CD8-positive, alpha-beta memory T cell (primary cell): ENCODE measurements at regions not wholly inside any gene's neighbourhood (a gene's known extent, or its start where the extent isn't known, plus 50 kb on each side); places are given as distances from the start of the nearest gene placed in this dataset.

ENCODE experiments used
- CTCF ChIA-PET: fragments of 350-600 bp; sonication (Branson Sonifier 250); formaldehyde crosslinking; loops from one replicate; lab custom pipeline; 2021; ENCODE audit warnings: antibody characterized with exemption; lab: Charles Lee
- POLR2A ChIA-PET: fragments of 350-600 bp; sonication (Branson Sonifier 250); formaldehyde crosslinking; loops from one replicate; lab custom pipeline; 2021; ENCODE audit warnings: antibody characterized with exemption; lab: Charles Lee
- DNase-seq, 5 donors: peaks; one replicate each; pipeline versions ENCODE4 v3.0.0 to v3.0.0-alpha.2; 2020 to 2022; ENCODE audit warnings: mixed read lengths in 1 of 5
- H3K27ac ChIP-seq: one replicate; pipeline ENCODE4 v1.7.0; 2013; ENCODE audit warnings: low read depth, mild to moderate bottlenecking, low read length, moderate library complexity
- H3K27me3 ChIP-seq: 2 replicates; pipeline ENCODE4 v1.7.0; 2013; ENCODE audit warnings: low read length, mild to moderate bottlenecking; ENCODE audit not compliant: insufficient read depth, poor library complexity, severe bottlenecking
- H3K36me3 ChIP-seq: 2 replicates; pipeline ENCODE4 v1.7.0; 2013; ENCODE audit warnings: mild to moderate bottlenecking, low read length, moderate library complexity; ENCODE audit not compliant: insufficient read depth
- H3K4me1 ChIP-seq: 2 replicates; pipeline ENCODE4 v1.7.0; 2013; ENCODE audit warnings: mild to moderate bottlenecking, low read length, moderate library complexity; ENCODE audit not compliant: insufficient read depth
- H3K4me3 ChIP-seq: 2 replicates; pipeline ENCODE4 v1.7.0; 2013; ENCODE audit warnings: mild to moderate bottlenecking, low read length
- H3K9me3 ChIP-seq: 2 replicates; pipeline ENCODE4 v1.7.0; 2013; ENCODE audit warnings: mild to moderate bottlenecking, low read length
- H3K27ac Mint-ChIP-seq, 8 donors: one replicate each; pipeline ENCODE4 v1.8.0; 2020 to 2021; ENCODE audit warnings: mixed read lengths in 8 of 8, mild to moderate bottlenecking in 6 of 8, inconsistent platforms in 3 of 8, moderate library complexity in 3 of 8
- H3K27me3 Mint-ChIP-seq, 2 donors: one replicate each; pipeline ENCODE4 v1.8.0; 2020 to 2021; ENCODE audit warnings: mixed read lengths in 2 of 2, mild to moderate bottlenecking in 1 of 2, moderate library complexity in 1 of 2
- H3K36me3 Mint-ChIP-seq, 3 donors: one replicate each; pipeline ENCODE4 v1.8.0; 2020 to 2021; ENCODE audit warnings: mixed read lengths in 3 of 3, inconsistent platforms in 1 of 3, mild to moderate bottlenecking in 1 of 3
- H3K4me1 Mint-ChIP-seq, 3 donors: one replicate each; pipeline ENCODE4 v1.8.0; 2020 to 2021; ENCODE audit warnings: mixed read lengths in 3 of 3, inconsistent platforms in 1 of 3, mild to moderate bottlenecking in 1 of 3
- H3K4me3 Mint-ChIP-seq, 7 donors: one replicate each; pipeline ENCODE4 v1.8.0; 2020 to 2021; ENCODE audit warnings: mixed read lengths in 7 of 7, mild to moderate bottlenecking in 6 of 7, moderate library complexity in 4 of 7, inconsistent platforms in 2 of 7
- H3K9me3 Mint-ChIP-seq, 5 donors: one replicate each; pipeline ENCODE4 v1.8.0; 2020 to 2022; ENCODE audit warnings: mixed read lengths in 5 of 5, mild to moderate bottlenecking in 3 of 5, moderate library complexity in 2 of 5, inconsistent platforms in 1 of 5

- DNase-seq, result no peak
Measured at GRCh38 chr20:23178806-23179205, 92.7 kb upstream of the CD93 start.

GRCh38 chr20:23174821-23175220, 88.7 kb upstream of the CD93 start:
- no peak overlapping the region for H3K27ac ChIP-seq
- Mint-ChIP-seq H3K36me3 (no peaks in the 10 kb centered on the region), H3K27me3 (peaks cover under 1 to 23% of the 10 kb centered on the region in 2 donors), H3K4me1 (no peaks in the 10 kb centered on the region), H3K9me3 (peaks cover 0 to 2% (median 0%) of the 10 kb centered on the region in 5 donors), H3K4me3 (no peak overlapping the region), H3K27ac (no peak overlapping the region)
- no peak overlapping the region for H3K4me3 ChIP-seq
- ChIA-PET POLR2A (no interaction called here), CTCF (no interaction called here)
- no peaks in the 10 kb centered on the region for H3K36me3 ChIP-seq
- no peaks in the 10 kb centered on the region for H3K4me1 ChIP-seq
- no peak for DNase-seq
- H3K27me3 ChIP-seq, result no peaks in the 10 kb centered on the region
- H3K9me3 ChIP-seq, result no peaks in the 10 kb centered on the region

More at GRCh38 chr20:23178806-23179205, 92.7 kb upstream of the CD93 start:
- Histone ChIP-seq H3K27me3 (no peaks in the 10 kb centered on the region), H3K27ac (no peak overlapping the region), H3K4me3 (no peak overlapping the region), H3K9me3 (no peaks in the 10 kb centered on the region), H3K36me3 (no peaks in the 10 kb centered on the region), H3K4me1 (no peaks in the 10 kb centered on the region)
- H3K9me3 Mint-ChIP-seq, result peaks cover 0 to 3% (median 2%) of the 10 kb centered on the region in 5 donors
- peaks cover 1 to 23% of the 10 kb centered on the region in 2 donors for H3K27me3 Mint-ChIP-seq
- H3K4me3 Mint-ChIP-seq, result no peak overlapping the region
- no peaks in the 10 kb centered on the region for H3K4me1 Mint-ChIP-seq
- ChIA-PET POLR2A (no interaction called here), CTCF (no interaction called here)
- peak overlapping the region in 1 of 8 donors; percentile 80 for H3K27ac Mint-ChIP-seq
- no peaks in the 10 kb centered on the region for H3K36me3 Mint-ChIP-seq

- H3K27ac ChIP-seq, result no peak overlapping the region
- H3K27me3 ChIP-seq, result no peaks in the 10 kb centered on the region
- POLR2A ChIA-PET, result no interaction called here
- no peak overlapping the region for H3K4me3 ChIP-seq
- Mint-ChIP-seq H3K27ac (no peak overlapping the region), H3K9me3 (peaks cover 0 to 1% (median 0%) of the 10 kb centered on the region in 5 donors), H3K36me3 (no peaks in the 10 kb centered on the region), H3K27me3 (peaks cover 0 to 4% of the 10 kb centered on the region in 2 donors), H3K4me3 (no peak overlapping the region), H3K4me1 (no peaks in the 10 kb centered on the region)
- H3K9me3 ChIP-seq, result no peaks in the 10 kb centered on the region
- CTCF ChIA-PET, result no interaction called here
- no peaks in the 10 kb centered on the region for H3K4me1 ChIP-seq
- no peak for DNase-seq
- no peaks in the 10 kb centered on the region for H3K36me3 ChIP-seq
Measured at GRCh38 chr20:23167431-23167830, 81.3 kb upstream of the CD93 start.

- Mint-ChIP-seq H3K4me3 (no peak overlapping the region), H3K4me1 (no peaks in the 10 kb centered on the region), H3K9me3 (peaks cover 0 to 1% (median 0%) of the 10 kb centered on the region in 5 donors), H3K27me3 (peaks cover 0 to 4% of the 10 kb centered on the region in 2 donors), H3K36me3 (no peaks in the 10 kb centered on the region), H3K27ac (no peak overlapping the region)
- ChIA-PET CTCF (no interaction called here), POLR2A (no interaction called here)
- Histone ChIP-seq H3K36me3 (no peaks in the 10 kb centered on the region), H3K9me3 (no peaks in the 10 kb centered on the region), H3K4me1 (no peaks in the 10 kb centered on the region), H3K4me3 (no peak overlapping the region), H3K27me3 (no peaks in the 10 kb centered on the region), H3K27ac (no peak overlapping the region)
- DNase-seq, result no peak
Measured at GRCh38 chr20:23166563-23166962, 80.4 kb upstream of the CD93 start.

GRCh38 chr20:23165964-23166363, 79.8 kb upstream of the CD93 start:
- H3K4me1 Mint-ChIP-seq, result no peaks in the 10 kb centered on the region
- peaks cover 0 to 1% (median 0%) of the 10 kb centered on the region in 5 donors for H3K9me3 Mint-ChIP-seq
- Histone ChIP-seq H3K27me3 (no peaks in the 10 kb centered on the region), H3K9me3 (no peaks in the 10 kb centered on the region), H3K36me3 (no peaks in the 10 kb centered on the region), H3K27ac (no peak overlapping the region), H3K4me3 (no peak overlapping the region), H3K4me1 (no peaks in the 10 kb centered on the region)
- ChIA-PET CTCF (no interaction called here), POLR2A (no interaction called here)
- DNase-seq, result no peak
- no peak overlapping the region for H3K27ac Mint-ChIP-seq
- H3K36me3 Mint-ChIP-seq, result no peaks in the 10 kb centered on the region
- H3K27me3 Mint-ChIP-seq, result peaks cover 0 to 4% of the 10 kb centered on the region in 2 donors
- H3K4me3 Mint-ChIP-seq, result no peak overlapping the region

- no peaks in the 10 kb centered on the region for H3K36me3 ChIP-seq
- Mint-ChIP-seq H3K4me1 (peaks cover 2 to 3% (median 2%) of the 10 kb centered on the region in 3 donors), H3K27me3 (peaks cover 0 to 4% of the 10 kb centered on the region in 2 donors), H3K36me3 (no peaks in the 10 kb centered on the region), H3K27ac (no peak overlapping the region), H3K4me3 (no peak overlapping the region), H3K9me3 (peaks cover 0 to 1% (median 0%) of the 10 kb centered on the region in 5 donors)
- no peaks in the 10 kb centered on the region for H3K27me3 ChIP-seq
- DNase-seq, result no peak
- H3K4me3 ChIP-seq, result no peak overlapping the region
- POLR2A ChIA-PET, result no interaction called here
- no peaks in the 10 kb centered on the region for H3K4me1 ChIP-seq
- no peak overlapping the region for H3K27ac ChIP-seq
- CTCF ChIA-PET, result no interaction called here
- no peaks in the 10 kb centered on the region for H3K9me3 ChIP-seq
Measured at GRCh38 chr20:23165307-23165750, 79.2 kb upstream of the CD93 start.

GRCh38 chr20:23164176-23164601, 78.1 kb upstream of the CD93 start:
- Mint-ChIP-seq H3K4me1 (peaks cover 7 to 11% (median 11%) of the 10 kb centered on the region in 3 donors), H3K27ac (no peak overlapping the region), H3K27me3 (peaks cover 3 to 4% of the 10 kb centered on the region in 2 donors), H3K4me3 (no peak overlapping the region), H3K9me3 (peaks cover 0 to 1% (median 0%) of the 10 kb centered on the region in 5 donors), H3K36me3 (no peaks in the 10 kb centered on the region)
- no peaks in the 10 kb centered on the region for H3K4me1 ChIP-seq
- CTCF ChIA-PET, result no interaction called here
- H3K9me3 ChIP-seq, result no peaks in the 10 kb centered on the region
- no peak overlapping the region for H3K4me3 ChIP-seq
- no peaks in the 10 kb centered on the region for H3K27me3 ChIP-seq
- no peak for DNase-seq
- no peaks in the 10 kb centered on the region for H3K36me3 ChIP-seq
- POLR2A ChIA-PET, result no interaction called here
- no peak overlapping the region for H3K27ac ChIP-seq

GRCh38 chr20:23163562-23163961, 77.4 kb upstream of the CD93 start:
- no peak overlapping the region for H3K27ac ChIP-seq
- DNase-seq, result no peak
- Mint-ChIP-seq H3K36me3 (no peaks in the 10 kb centered on the region), H3K9me3 (peaks cover 0 to 1% (median 0%) of the 10 kb centered on the region in 5 donors), H3K27ac (peak overlapping the region in 1 of 8 donors; percentile 77), H3K4me1 (peaks cover 9 to 11% (median 11%) of the 10 kb centered on the region in 3 donors), H3K4me3 (no peak overlapping the region), H3K27me3 (peaks cover 3 to 6% of the 10 kb centered on the region in 2 donors)
- ChIA-PET CTCF (no interaction called here), POLR2A (no interaction called here)
- H3K36me3 ChIP-seq, result no peaks in the 10 kb centered on the region
- no peaks in the 10 kb centered on the region for H3K4me1 ChIP-seq
- H3K27me3 ChIP-seq, result no peaks in the 10 kb centered on the region
- no peaks in the 10 kb centered on the region for H3K9me3 ChIP-seq
- no peak overlapping the region for H3K4me3 ChIP-seq
